Testis (tissue), 2 donors: ENCODE measurements at regions not wholly inside any gene's neighbourhood (a gene's known extent, or its start where the extent isn't known, plus 50 kb on each side); places are given as distances from the start of the nearest gene placed in this dataset.

Experiments
- DNase-seq: peaks from one replicate; pipeline ENCODE4 v3.0.0-alpha.2; 2019
- H3K27ac ChIP-seq, 2 donors: fragments of 200-600 bp; sonication (generic); one replicate each; pipeline ENCODE4 v1.5.1; 2019
- H3K27me3 ChIP-seq: fragments of 200-600 bp; sonication (generic); one replicate; pipeline ENCODE4 v1.5.1; 2019
- H3K36me3 ChIP-seq: fragments of 200-600 bp; sonication (generic); one replicate; pipeline ENCODE4 v1.5.1; 2017; ENCODE audit warnings: low read depth; ENCODE audit errors: missing control alignments
- H3K4me1 ChIP-seq: fragments of 200-600 bp; sonication (generic); one replicate; pipeline ENCODE4 v1.5.1; 2019
- H3K4me3 ChIP-seq, 2 donors: fragments of 200-600 bp; sonication (generic); one replicate each; pipeline ENCODE4 v1.5.1; 2017 to 2019
- H3K9me3 ChIP-seq: fragments of 200-600 bp; sonication (generic); one replicate; pipeline ENCODE4 v1.5.1; 2017
- POLR2A ChIP-seq: fragments of 450-650 bp; IDR thresholded peaks from one replicate; pipeline ENCODE4 v1.6.1; 2017; ENCODE audit warnings: antibody characterized with exemption, mild to moderate bottlenecking, moderate library complexity
- WGBS, 2 donors: methylation state at CpG; one replicate each; pipeline ENCODE4 v1.1.5; 2018; 5-methylcytosine and 5-hydroxymethylcytosine counted together
- intact Hi-C: fragments of 100-400 bp; cut with DNase I; formaldehyde crosslinking; loops from one replicate; pipeline ENCODE4 v1.15.1; 2023; ENCODE audit warnings: low total_unique reads
- TF ChIP-seq, protein P1 (sequence below), 3 experiments: fragments of 450-650 bp in 2 of 3; fragments of 200-600 bp in 1 of 3; sonication (generic) in 1 of 3; IDR thresholded peaks; one replicate each; pipeline ENCODE4 v1.5.1; 2016 to 2019; ENCODE audit warnings: antibody characterized with exemption in 3 of 3, mild to moderate bottlenecking in 2 of 3, moderate library complexity in 1 of 3

DNA sequence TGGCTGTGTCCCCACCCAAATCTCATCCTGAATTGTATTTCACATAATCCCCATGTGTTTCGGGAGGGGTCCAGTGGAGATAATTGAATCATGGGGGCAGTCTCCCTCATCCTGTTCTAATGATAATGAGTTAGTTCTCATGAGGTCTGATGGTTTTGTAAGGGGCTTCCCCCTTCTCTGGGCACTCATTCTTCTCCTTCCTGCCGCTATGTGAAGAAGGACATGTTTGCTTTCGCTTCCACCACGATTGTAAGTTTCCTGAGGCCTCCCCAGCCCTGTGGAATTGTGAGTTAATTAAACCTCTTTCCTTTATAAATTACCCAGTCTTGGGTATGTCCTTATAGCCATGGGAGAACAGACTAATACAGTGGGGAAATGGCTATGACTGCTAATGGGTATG, 72.7 kb upstream of the ZNF648 start:
- DNase-seq, result no peak
- intact Hi-C loops, result no loop called here
- H3K9me3 ChIP-seq, result no peaks in the 10 kb centered on the region
- H3K4me3 ChIP-seq, result no peak overlapping the region
- no peaks in the 10 kb centered on the region for H3K36me3 ChIP-seq
- 92 to 95% methylated on average over 4 of the region's 4 CpGs for WGBS, 2 donors
- TF ChIP-seq, protein P1, sequence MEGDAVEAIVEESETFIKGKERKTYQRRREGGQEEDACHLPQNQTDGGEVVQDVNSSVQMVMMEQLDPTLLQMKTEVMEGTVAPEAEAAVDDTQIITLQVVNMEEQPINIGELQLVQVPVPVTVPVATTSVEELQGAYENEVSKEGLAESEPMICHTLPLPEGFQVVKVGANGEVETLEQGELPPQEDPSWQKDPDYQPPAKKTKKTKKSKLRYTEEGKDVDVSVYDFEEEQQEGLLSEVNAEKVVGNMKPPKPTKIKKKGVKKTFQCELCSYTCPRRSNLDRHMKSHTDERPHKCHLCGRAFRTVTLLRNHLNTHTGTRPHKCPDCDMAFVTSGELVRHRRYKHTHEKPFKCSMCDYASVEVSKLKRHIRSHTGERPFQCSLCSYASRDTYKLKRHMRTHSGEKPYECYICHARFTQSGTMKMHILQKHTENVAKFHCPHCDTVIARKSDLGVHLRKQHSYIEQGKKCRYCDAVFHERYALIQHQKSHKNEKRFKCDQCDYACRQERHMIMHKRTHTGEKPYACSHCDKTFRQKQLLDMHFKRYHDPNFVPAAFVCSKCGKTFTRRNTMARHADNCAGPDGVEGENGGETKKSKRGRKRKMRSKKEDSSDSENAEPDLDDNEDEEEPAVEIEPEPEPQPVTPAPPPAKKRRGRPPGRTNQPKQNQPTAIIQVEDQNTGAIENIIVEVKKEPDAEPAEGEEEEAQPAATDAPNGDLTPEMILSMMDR (IDR thresholded peaks at IDR 0.05), result no peak
- H3K27ac ChIP-seq, result no peak overlapping the region
- peaks cover 18% of the 10 kb centered on the region for H3K4me1 ChIP-seq
- H3K27me3 ChIP-seq, result no peaks in the 10 kb centered on the region

- Histone ChIP-seq H3K27me3 (no peaks in the 10 kb centered on the region), H3K36me3 (no peaks in the 10 kb centered on the region), H3K4me3 (no peak overlapping the region), H3K9me3 (no peaks in the 10 kb centered on the region), H3K27ac (no peak overlapping the region), H3K4me1 (peaks cover 24% of the 10 kb centered on the region)
- no peak for DNase-seq
- TF ChIP-seq POLR2A, result no peak
- TF ChIP-seq, protein P1 (IDR thresholded peaks at IDR 0.05), result no peak
- intact Hi-C loops, result no loop called here
- 86 to 91% methylated on average over 7 of the region's 7 CpGs for WGBS, 2 donors
Measured at GRCh38 chr1:182133181-182133580, 71.7 kb upstream of the ZNF648 start.

- 35 to 42% methylated on average over 8 to 9 of the region's 9 CpGs for WGBS, 2 donors
Measured at GRCh38 chr1:182129398-182129797, 67.9 kb upstream of the ZNF648 start.

GRCh38 chr1:182128502-182128901, 67.0 kb upstream of the ZNF648 start:
- Histone ChIP-seq H3K36me3 (no peaks in the 10 kb centered on the region), H3K27ac (no peak overlapping the region), H3K9me3 (no peaks in the 10 kb centered on the region), H3K27me3 (no peaks in the 10 kb centered on the region), H3K4me1 (peaks cover 10% of the 10 kb centered on the region), H3K4me3 (no peak overlapping the region)
- TF ChIP-seq, protein P1 (IDR thresholded peaks at IDR 0.05), result no peak
- intact Hi-C loops, result no loop called here
- no peak for DNase-seq
- 89 to 91% methylated on average over 6 of the region's 6 CpGs for WGBS, 2 donors

More at GRCh38 chr1:182129398-182129797, 67.9 kb upstream of the ZNF648 start:
- H3K27me3 ChIP-seq, result no peaks in the 10 kb centered on the region
- peak overlapping the region in 1 of 2 donors; percentile 45 for H3K27ac ChIP-seq
- H3K9me3 ChIP-seq, result no peaks in the 10 kb centered on the region
- H3K36me3 ChIP-seq, result no peaks in the 10 kb centered on the region
- no peak overlapping the region for H3K4me3 ChIP-seq
- peak; percentile 60 for DNase-seq
- H3K4me1 ChIP-seq, result peaks cover 10% of the 10 kb centered on the region
- intact Hi-C loops, result no loop called here
- TF ChIP-seq, protein P1 (IDR thresholded peaks at IDR 0.05), result no peak
- TF ChIP-seq POLR2A, result no peak

- DNase-seq, result no peak
- intact Hi-C loops, result no loop called here
- H3K9me3 ChIP-seq, result no peaks in the 10 kb centered on the region
- 90 to 91% methylated on average over 3 of the region's 3 CpGs for WGBS, 2 donors
- no peak overlapping the region for H3K27ac ChIP-seq
- H3K27me3 ChIP-seq, result no peaks in the 10 kb centered on the region
- peaks cover 10% of the 10 kb centered on the region for H3K4me1 ChIP-seq
- H3K4me3 ChIP-seq, result no peak overlapping the region
- TF ChIP-seq POLR2A, result no peak
- TF ChIP-seq, protein P1 (IDR thresholded peaks at IDR 0.05), result no peak
- H3K36me3 ChIP-seq, result no peaks in the 10 kb centered on the region
Measured at GRCh38 chr1:182127656-182128055, 66.1 kb upstream of the ZNF648 start.
